SKM-1 (cell line): ENCODE measurements at regions not wholly inside any gene's neighbourhood (a gene's known extent, or its start where the extent isn't known, plus 50 kb on each side); places are given as distances from the start of the nearest gene placed in this dataset.

Experiments used
- DNase-seq: peaks from one replicate; lab custom pipeline; 2025; ENCODE audit not compliant: unreplicated experiment; lab: John Stamatoyannopoulos, UW

- no peak for DNase-seq
Measured at GRCh38 chr21:34192646-34193285, 119.4 kb downstream of the MRPS6 start.

GRCh38 chr21:34195335-34195734, 122.0 kb downstream of the MRPS6 start:
- DNase-seq = no peak

- DNase-seq = no peak
Measured at GRCh38 chr21:34196996-34197395, 123.6 kb downstream of the MRPS6 start.

GRCh38 chr21:34197561-34197960, 124.2 kb downstream of the MRPS6 start:
- no peak for DNase-seq

- DNase-seq = peak; percentile 61
Measured at GRCh38 chr21:34198231-34199120, 125.1 kb downstream of the MRPS6 start.

- DNase-seq = no peak
Measured at GRCh38 chr21:34199121-34199910, 125.9 kb downstream of the MRPS6 start.

GRCh38 chr21:34200288-34200905, 127.0 kb downstream of the MRPS6 start:
- DNase-seq = peak; percentile 78

GRCh38 chr21:34201001-34201400, 127.6 kb downstream of the MRPS6 start:
- DNase-seq = peak; percentile 34

GRCh38 chr21:34201481-34201858, 128.1 kb downstream of the MRPS6 start:
- DNase-seq = no peak

GRCh38 chr21:34202553-34203372, 129.4 kb downstream of the MRPS6 start:
- peak; percentile 73 for DNase-seq

- DNase-seq = no peak
Measured at GRCh38 chr21:34203851-34204420, 130.6 kb downstream of the MRPS6 start.

- DNase-seq = no peak
Measured at GRCh38 chr21:34204481-34205439, 131.4 kb downstream of the MRPS6 start.

- DNase-seq = no peak
Measured at GRCh38 chr21:34205811-34206571, 132.6 kb downstream of the MRPS6 start.

- no peak for DNase-seq
Measured at GRCh38 chr21:34213959-34214358, 140.6 kb downstream of the MRPS6 start.

- DNase-seq = no peak
Measured at GRCh38 chr21:34215501-34215900, 142.1 kb downstream of the MRPS6 start.

- no peak for DNase-seq
Measured at GRCh38 chr21:34215911-34216717, 142.7 kb downstream of the MRPS6 start.

- DNase-seq = no peak
Measured at GRCh38 chr21:34216718-34217032, 143.3 kb downstream of the MRPS6 start.
